HUES48 (cell line): ENCODE measurements at regions not wholly inside any gene's neighbourhood (a gene's known extent, or its start where the extent isn't known, plus 50 kb on each side); places are given as distances from the start of the nearest gene placed in this dataset.
"Not testable (repeated sequence)": the region's sequence is repeated elsewhere in the genome, so short reads cannot be mapped to it uniquely, and the experiment has no call there.

ENCODE experiments used
- H3K27ac ChIP-seq: one replicate; pipeline ENCODE4 v1.7.0; 2013; ENCODE audit warnings: low read depth, low read length, inconsistent platforms
- H3K27me3 ChIP-seq: 2 replicates; pipeline ENCODE4 v1.6.1; 2013; ENCODE audit warnings: mild to moderate bottlenecking, low read length; ENCODE audit not compliant: control insufficient read depth, insufficient read depth
- H3K36me3 ChIP-seq: 2 replicates; pipeline ENCODE4 v1.6.1; 2013; ENCODE audit warnings: low read length; ENCODE audit not compliant: control insufficient read depth, insufficient read depth
- H3K4me1 ChIP-seq: 2 replicates; pipeline ENCODE4 v1.6.1; 2013; ENCODE audit warnings: mild to moderate bottlenecking, low read length; ENCODE audit not compliant: control insufficient read depth, insufficient read depth
- H3K4me3 ChIP-seq: 2 replicates; pipeline ENCODE4 v1.5.1; 2013; ENCODE audit warnings: mild to moderate bottlenecking, low read depth, low read length
- H3K9ac ChIP-seq: 2 replicates; pipeline ENCODE4 v1.6.1; 2013; ENCODE audit warnings: mild to moderate bottlenecking, low read depth, low read length, moderate library complexity
- H3K9me3 ChIP-seq: 2 replicates; pipeline ENCODE4 v1.6.1; 2013; ENCODE audit warnings: low read length; ENCODE audit not compliant: control insufficient read depth, insufficient read depth

DNA sequence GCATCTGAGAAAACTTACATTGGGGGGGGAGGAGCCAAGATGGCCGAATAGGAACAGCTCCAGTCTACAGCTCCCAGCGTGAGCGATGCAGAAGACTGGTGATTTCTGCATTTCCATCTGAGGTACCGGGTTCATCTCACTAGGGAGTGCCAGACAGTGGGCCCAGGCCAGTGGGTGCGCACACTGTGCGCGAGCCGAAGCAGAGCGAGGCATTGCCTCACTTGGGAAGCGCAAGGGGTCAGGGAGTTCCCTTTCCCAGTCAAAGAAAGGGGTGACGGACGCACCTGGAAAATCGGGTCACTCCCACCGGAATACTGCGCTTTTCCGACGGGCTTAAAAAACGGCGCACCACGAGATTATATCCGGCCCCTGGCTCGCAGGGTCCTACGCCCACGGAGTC is 604.1 kb downstream of the TFAP2A start:
- H3K9me3 ChIP-seq, H3K27me3 ChIP-seq, H3K9ac ChIP-seq, H3K27ac ChIP-seq, H3K36me3 ChIP-seq, H3K4me1 ChIP-seq: not testable (repeated sequence)
- peak overlapping the region; percentile 33 for H3K4me3 ChIP-seq

DNA sequence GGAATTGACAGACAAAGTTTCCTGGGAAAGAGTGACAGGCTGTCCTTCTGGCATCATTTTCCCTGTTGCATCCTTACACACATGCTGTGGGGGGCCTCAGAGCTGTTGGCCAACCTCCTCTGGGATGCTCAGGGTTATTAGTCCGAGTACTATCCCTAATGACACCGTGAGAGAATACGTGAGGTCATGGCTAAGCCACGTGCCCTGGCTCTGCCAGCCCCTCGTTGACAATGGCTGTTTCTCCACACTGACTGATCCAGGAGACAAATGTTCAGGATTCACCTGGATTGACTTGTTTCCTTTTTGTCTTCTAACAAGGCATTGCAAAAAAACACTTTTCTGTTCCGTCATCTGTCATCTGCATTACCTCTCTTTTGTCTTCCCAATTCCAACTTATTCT is 604.6 kb downstream of the TFAP2A start:
- H3K4me3 ChIP-seq, result peak overlapping the region; percentile 33; the same call in 1 of the 2 replicates
- H3K9ac ChIP-seq, result no peak overlapping the region

DNA sequence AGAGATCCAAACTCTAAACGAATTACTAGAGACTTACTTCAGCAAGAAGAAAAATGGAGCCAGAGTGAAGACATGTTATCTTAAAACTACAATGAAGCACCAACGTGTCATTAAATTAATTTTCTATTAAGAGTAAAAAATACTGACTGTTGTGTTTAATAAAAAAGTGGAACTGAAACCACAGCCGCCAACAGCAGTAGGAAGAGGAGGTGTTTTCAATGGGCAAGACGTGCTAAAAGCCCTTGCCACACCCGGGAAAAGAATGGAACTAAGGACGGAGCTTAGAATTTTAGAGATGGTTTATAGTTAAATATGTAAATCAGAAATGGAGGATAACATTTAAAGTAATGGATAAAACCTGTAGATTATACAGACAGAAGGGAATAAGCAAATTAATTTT is 608.7 kb downstream of the TFAP2A start:
- H3K4me1 ChIP-seq, result no peaks in the 10 kb centered on the region; the same call in 1 of the 2 replicates
- peaks cover 3% of the 10 kb centered on the region; the same call in 1 of the 2 replicates for H3K9me3 ChIP-seq
- H3K27ac ChIP-seq, result no peak overlapping the region
- no peak overlapping the region for H3K4me3 ChIP-seq
- no peaks in the 10 kb centered on the region for H3K36me3 ChIP-seq
- no peak overlapping the region for H3K9ac ChIP-seq
- H3K27me3 ChIP-seq, result no peaks in the 10 kb centered on the region

More for the DNA sequence above, 604.6 kb downstream of the TFAP2A start:
- Histone ChIP-seq H3K4me1 (no peaks in the 10 kb centered on the region; the same call in 1 of the 2 replicates), H3K27me3 (no peaks in the 10 kb centered on the region), H3K27ac (no peak overlapping the region), H3K36me3 (no peaks in the 10 kb centered on the region), H3K9me3 (peaks cover 3% of the 10 kb centered on the region; the same call in 1 of the 2 replicates)

DNA sequence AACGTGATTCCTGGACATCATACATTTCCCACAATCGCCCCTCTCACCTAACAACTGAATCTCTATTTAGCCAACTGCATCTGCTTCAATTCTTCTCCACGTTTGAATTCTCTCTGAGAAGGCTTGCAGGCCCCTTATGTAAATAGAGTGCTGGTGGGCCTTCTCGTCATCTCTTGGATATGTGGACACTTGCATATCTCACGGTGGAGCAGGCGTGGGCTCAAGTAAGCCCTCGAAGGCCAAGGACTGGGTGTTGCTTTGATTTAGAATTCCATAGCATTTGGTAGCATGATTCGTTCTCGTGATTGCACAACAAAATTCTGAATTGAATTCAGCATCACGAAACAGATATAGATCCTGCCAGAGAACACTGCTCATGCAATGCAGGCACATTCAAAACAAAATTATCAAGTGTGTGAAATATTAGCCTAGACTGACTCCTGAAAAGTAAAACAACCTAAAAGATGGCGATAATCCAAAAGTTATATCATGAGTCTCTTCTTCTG is 613.6 kb downstream of the TFAP2A start:
- Histone ChIP-seq H3K4me1 (no peaks in the 10 kb centered on the region), H3K9me3 (no peaks in the 10 kb centered on the region), H3K36me3 (no peaks in the 10 kb centered on the region), H3K27ac (no peak overlapping the region), H3K4me3 (no peak overlapping the region), H3K9ac (no peak overlapping the region), H3K27me3 (no peaks in the 10 kb centered on the region)

DNA sequence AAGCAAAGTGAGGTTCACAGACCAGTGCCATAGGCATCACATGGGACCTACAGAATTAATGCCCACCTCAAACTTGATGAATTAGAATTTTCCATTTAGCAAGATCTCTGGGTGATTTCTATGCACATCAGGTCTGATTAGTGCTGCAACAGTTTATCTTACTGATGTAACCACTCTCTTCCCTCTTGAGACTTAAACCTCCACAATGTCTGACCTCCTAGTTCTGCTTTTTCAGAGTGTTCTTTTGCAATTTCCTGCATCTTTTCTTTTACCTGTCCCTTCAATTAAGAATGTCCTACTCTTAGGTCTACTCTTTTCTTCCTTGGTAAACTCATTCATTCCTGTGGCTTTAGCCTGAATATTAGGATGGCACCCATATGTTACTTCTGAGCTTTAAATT is 615.3 kb downstream of the TFAP2A start:
- Histone ChIP-seq H3K27ac (no peak overlapping the region), H3K27me3 (no peaks in the 10 kb centered on the region), H3K36me3 (no peaks in the 10 kb centered on the region)

DNA sequence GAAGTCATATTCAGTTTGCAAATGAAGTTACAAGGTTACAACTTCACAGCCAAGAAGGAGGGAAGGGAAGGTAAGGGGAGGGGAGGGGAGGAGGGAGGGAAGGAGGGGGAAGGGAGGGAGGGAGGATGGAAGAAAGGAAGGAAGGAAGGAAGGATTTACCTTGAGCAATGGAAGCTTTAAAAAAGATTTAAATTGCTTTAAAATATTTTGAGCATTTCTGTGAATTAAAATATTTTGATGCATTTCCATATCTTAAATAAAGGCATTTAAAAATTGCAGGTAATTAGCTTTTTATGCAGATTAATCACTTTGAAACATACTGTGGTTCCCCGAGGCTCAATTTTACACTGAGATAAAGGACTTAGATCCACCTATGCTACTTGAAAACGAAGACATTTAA is 618.0 kb downstream of the TFAP2A start:
- Histone ChIP-seq H3K27me3 (no peaks in the 10 kb centered on the region), H3K9ac (no peak overlapping the region), H3K27ac (no peak overlapping the region), H3K9me3 (no peaks in the 10 kb centered on the region), H3K36me3 (no peaks in the 10 kb centered on the region), H3K4me3 (no peak overlapping the region), H3K4me1 (peaks cover 4% of the 10 kb centered on the region; the same call in 1 of the 2 replicates)

More for the DNA sequence above, 615.3 kb downstream of the TFAP2A start:
- H3K9ac ChIP-seq, result no peak overlapping the region
- peaks cover 4% of the 10 kb centered on the region; the same call in 1 of the 2 replicates for H3K4me1 ChIP-seq
- H3K4me3 ChIP-seq, result no peak overlapping the region
- no peaks in the 10 kb centered on the region for H3K9me3 ChIP-seq

DNA sequence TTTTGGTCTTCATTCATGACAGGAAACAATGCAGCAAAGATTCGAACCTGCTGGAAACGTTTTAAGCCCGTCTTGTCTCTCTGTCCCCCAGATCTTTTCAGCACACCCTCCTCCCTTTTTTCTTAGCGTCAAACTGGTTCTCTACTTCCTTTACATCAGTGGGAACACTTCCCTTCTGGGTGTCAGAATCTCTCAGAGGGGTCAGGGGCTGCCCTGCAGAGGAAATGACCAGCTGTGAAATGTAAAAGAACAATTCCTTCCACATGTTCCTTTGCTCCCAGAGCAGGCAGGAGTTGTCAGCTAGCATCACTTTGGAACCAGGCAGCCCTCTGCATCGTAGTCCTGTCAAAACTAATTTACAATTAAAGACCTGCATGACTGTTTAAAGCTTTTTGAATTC is 619.0 kb downstream of the TFAP2A start:
- no peaks in the 10 kb centered on the region for H3K9me3 ChIP-seq
- H3K36me3 ChIP-seq, result no peaks in the 10 kb centered on the region
- no peak overlapping the region for H3K27ac ChIP-seq
- no peaks in the 10 kb centered on the region for H3K27me3 ChIP-seq
- H3K4me3 ChIP-seq, result no peak overlapping the region
- no peak overlapping the region for H3K9ac ChIP-seq
- peaks cover 4% of the 10 kb centered on the region; the same call in 1 of the 2 replicates for H3K4me1 ChIP-seq

DNA sequence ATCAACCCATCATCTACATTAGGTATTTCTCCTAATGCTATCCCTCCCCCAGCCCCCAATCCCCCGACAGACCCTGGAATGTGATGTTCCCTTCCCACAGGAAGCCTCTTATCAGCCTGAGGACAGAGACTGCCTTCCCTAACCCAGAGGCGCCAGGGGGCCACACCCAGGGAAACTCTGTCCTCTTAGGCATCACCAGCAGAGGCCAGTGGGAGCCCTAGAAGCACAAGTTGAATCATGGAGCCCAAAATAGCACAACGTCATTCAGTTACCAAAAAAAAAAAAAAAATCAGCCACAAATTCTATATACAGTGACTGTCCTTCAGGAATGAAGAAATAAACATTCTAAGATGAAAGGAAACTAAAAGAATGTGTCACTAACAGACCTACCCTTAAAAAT is 625.7 kb downstream of the TFAP2A start:
- no peak overlapping the region for H3K4me3 ChIP-seq
- no peaks in the 10 kb centered on the region for H3K27me3 ChIP-seq
- H3K9ac ChIP-seq, result no peak overlapping the region
- no peaks in the 10 kb centered on the region for H3K9me3 ChIP-seq
- no peaks in the 10 kb centered on the region for H3K36me3 ChIP-seq
- H3K4me1 ChIP-seq, result peaks cover 7% of the 10 kb centered on the region
- no peak overlapping the region for H3K27ac ChIP-seq

DNA sequence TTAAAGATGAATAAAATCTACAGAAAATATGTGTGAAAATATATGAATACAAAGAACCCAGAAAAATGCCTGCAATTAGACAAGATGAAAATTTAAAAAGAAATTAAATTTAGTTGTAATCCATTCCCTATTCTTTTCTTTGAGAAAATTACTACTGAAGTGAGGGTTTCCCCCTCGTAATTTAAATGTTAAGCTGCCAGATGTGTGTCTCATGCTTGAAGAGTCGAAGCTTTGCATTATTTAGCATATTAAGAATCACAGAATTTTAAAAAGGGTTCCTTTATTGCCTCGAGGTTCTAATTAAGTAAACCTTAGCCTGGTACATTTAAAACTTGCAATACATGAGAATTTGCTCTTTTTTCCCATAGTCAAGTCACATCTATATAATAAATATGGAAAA is 630.1 kb downstream of the TFAP2A start:
- Histone ChIP-seq H3K9ac (no peak overlapping the region), H3K9me3 (no peaks in the 10 kb centered on the region), H3K36me3 (no peaks in the 10 kb centered on the region), H3K27me3 (no peaks in the 10 kb centered on the region), H3K4me3 (no peak overlapping the region), H3K4me1 (peaks cover 7% of the 10 kb centered on the region), H3K27ac (no peak overlapping the region)

DNA sequence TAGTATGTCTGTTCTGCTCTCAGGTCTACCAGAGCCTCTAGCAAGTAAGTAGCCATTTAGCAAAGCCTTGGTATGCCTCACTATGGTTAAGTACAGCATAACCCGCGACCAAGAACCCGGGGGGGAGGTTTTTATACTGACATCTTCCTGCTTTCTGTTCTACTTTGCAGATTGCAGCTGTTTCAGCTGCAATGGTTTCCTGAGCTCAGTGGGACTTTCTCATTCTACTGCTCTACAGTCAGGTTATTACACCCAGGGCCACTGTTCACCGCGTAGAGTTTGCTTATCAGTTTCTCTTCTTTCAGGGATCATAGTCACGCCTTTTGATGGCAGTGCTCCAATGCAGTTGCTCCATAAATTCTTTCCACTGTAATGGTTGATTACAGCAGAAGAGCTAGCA is 631.3 kb downstream of the TFAP2A start:
- no peaks in the 10 kb centered on the region for H3K9me3 ChIP-seq
- no peak overlapping the region for H3K27ac ChIP-seq
- no peaks in the 10 kb centered on the region for H3K36me3 ChIP-seq
- peaks cover 5% of the 10 kb centered on the region for H3K4me1 ChIP-seq
- no peak overlapping the region for H3K4me3 ChIP-seq
- no peak overlapping the region for H3K9ac ChIP-seq
- H3K27me3 ChIP-seq, result no peaks in the 10 kb centered on the region

DNA sequence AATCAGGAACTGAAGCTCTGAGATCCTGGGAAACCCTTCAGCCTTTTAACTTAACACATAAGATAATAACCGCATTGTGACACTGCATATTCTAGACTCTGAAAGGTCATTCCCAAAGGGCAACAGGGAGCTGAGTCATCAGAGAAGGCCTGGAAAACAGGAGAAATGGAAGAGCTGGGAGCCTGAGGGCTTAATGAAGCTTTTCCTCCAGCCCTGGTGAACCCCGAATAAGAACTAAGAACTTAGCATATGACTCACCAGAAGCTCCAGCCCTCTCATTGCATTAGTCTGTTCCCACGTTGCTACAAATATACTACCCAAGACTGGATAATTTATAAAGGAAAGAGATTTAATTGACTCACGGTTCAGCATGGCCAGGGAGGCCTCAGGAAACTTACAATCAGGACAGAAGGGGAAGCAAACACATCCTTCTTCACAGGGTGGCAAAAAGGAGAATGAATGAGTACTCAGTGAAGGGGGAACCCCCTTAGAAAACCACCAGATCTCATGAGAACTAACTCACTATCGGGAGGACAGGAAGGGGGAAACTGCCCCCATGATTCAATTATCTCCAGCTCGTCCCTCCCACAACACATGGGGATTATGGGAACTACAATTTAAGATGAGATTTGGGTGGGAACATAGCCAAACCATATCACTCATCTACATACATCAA is 648.5 kb downstream of the TFAP2A start:
- no peak overlapping the region for H3K9ac ChIP-seq
- H3K36me3 ChIP-seq, result no peaks in the 10 kb centered on the region
- no peaks in the 10 kb centered on the region for H3K27me3 ChIP-seq
- H3K9me3 ChIP-seq, result no peaks in the 10 kb centered on the region
- no peak overlapping the region for H3K4me3 ChIP-seq
- H3K4me1 ChIP-seq, result peaks cover 9% of the 10 kb centered on the region
- H3K27ac ChIP-seq, result no peak overlapping the region
